HepG2 (cell line): ENCODE measurements at regions not wholly inside any gene's neighbourhood (a gene's known extent, or its start where the extent isn't known, plus 50 kb on each side); places are given as distances from the start of the nearest gene placed in this dataset.

Experiments used
- ARHGAP35 ChIP-seq: sonication (generic); formaldehyde crosslinking; IDR thresholded peaks from 2 replicates; pipeline ENCODE4 v1.9.0; 2022; ENCODE audit warnings: mild to moderate bottlenecking, inconsistent platforms, moderate library complexity, missing genetic modification reagents, borderline replicate concordance
- ATF6 ChIP-seq: sonication (generic); formaldehyde crosslinking; conservative IDR thresholded peaks from 2 replicates; pipeline ENCODE4 v1.4.0; 2020; ENCODE audit warnings: missing genetic modification reagents
- CBX2 ChIP-seq, 2 experiments: fragments of 200-600 bp in 1 of 2; sonication (generic); formaldehyde crosslinking in 1 of 2; IDR thresholded peaks; 2 replicates each; pipeline versions ENCODE4 v1.7.0 to v1.8.1; 2018 to 2022; ENCODE audit warnings: low read depth in 2 of 2, low read length in 1 of 2, mild to moderate bottlenecking in 1 of 2, missing genetic modification reagents in 1 of 2
- CC2D1A ChIP-seq: sonication (generic); formaldehyde crosslinking; IDR thresholded peaks from 2 replicates; pipeline ENCODE4 v1.8.1; 2023; ENCODE audit warnings: mild to moderate bottlenecking, missing genetic modification reagents
- EEA1 ChIP-seq: sonication (generic); formaldehyde crosslinking; IDR thresholded peaks from 2 replicates; pipeline ENCODE4 v1.5.1; 2020; ENCODE audit warnings: mild to moderate bottlenecking, missing genetic modification reagents, borderline replicate concordance
- EHMT2 ChIP-seq: fragments of 200-600 bp; sonication (generic); IDR thresholded peaks from 2 replicates; pipeline ENCODE4 v1.7.0; 2017; ENCODE audit warnings: antibody characterized with exemption, low read depth, low read length, borderline replicate concordance
- GTF3A ChIP-seq: sonication (generic); formaldehyde crosslinking; conservative IDR thresholded peaks from 2 replicates; pipeline ENCODE4 v1.4.0; 2020; ENCODE audit warnings: mild to moderate bottlenecking, missing genetic modification reagents
- JUNB ChIP-seq: sonication (generic); formaldehyde crosslinking; IDR thresholded peaks from 2 replicates; pipeline ENCODE4 v1.8.0; 2022; ENCODE audit warnings: missing genetic modification reagents, mild to moderate bottlenecking, borderline replicate concordance
- KLF15 ChIP-seq: sonication (generic); formaldehyde crosslinking; IDR thresholded peaks from 2 replicates; pipeline ENCODE4 v1.8.1; 2023; ENCODE audit warnings: borderline replicate concordance, mild to moderate bottlenecking, inconsistent platforms, missing genetic modification reagents, mixed read lengths
- NFKBIZ ChIP-seq: IDR thresholded peaks from 2 replicates; pipeline ENCODE4 v1.6.1; 2018; ENCODE audit warnings: missing genetic modification reagents, missing compliant biosample characterization
- NR2F2 ChIP-seq: IDR thresholded peaks from 2 replicates; pipeline ENCODE4 v1.6.1; 2012; ENCODE audit warnings: low read depth, inconsistent platforms, borderline replicate concordance
- RBM22 ChIP-seq: fragments of 200-400 bp; formaldehyde crosslinking; optimal IDR thresholded peaks from 2 replicates; pipeline ENCODE3; 2017; ENCODE audit warnings: mild to moderate bottlenecking, low read length, moderate library complexity
- SOX13 ChIP-seq, 3 experiments: fragments of 450-650 bp in 1 of 3; sonication (generic) in 1 of 3; formaldehyde crosslinking in 1 of 3; IDR thresholded peaks in 2 of 3; conservative IDR thresholded peaks in 1 of 3; 2 replicates each; pipeline versions ENCODE4 v1.5.0 to v1.6.1; 2016 to 2020; ENCODE audit warnings: antibody characterized with exemption in 1 of 3, mild to moderate bottlenecking in 1 of 3, missing compliant biosample characterization in 1 of 3, missing genetic modification reagents in 1 of 3, moderate library complexity in 1 of 3
- SSRP1 ChIP-seq: IDR thresholded peaks from 2 replicates; pipeline ENCODE4 v1.6.1; 2016; ENCODE audit warnings: control low read depth
- TAF1 ChIP-seq: sonication (generic); formaldehyde crosslinking; IDR thresholded peaks from 2 replicates; pipeline ENCODE4 v1.4.0; 2020; ENCODE audit warnings: missing genetic modification reagents
- ZMAT3 ChIP-seq: sonication (generic); formaldehyde crosslinking; conservative IDR thresholded peaks from 2 replicates; pipeline ENCODE4 v1.7.0; 2021; ENCODE audit warnings: missing genetic modification reagents
- ZNF644 ChIP-seq: IDR thresholded peaks from 2 replicates; pipeline ENCODE4 v1.6.1; 2016; ENCODE audit warnings: low read depth
- ZNF660 ChIP-seq: sonication (generic); formaldehyde crosslinking; IDR thresholded peaks from 2 replicates; pipeline ENCODE4 v1.5.1; 2020; ENCODE audit warnings: mild to moderate bottlenecking, low read depth, missing genetic modification reagents, borderline replicate concordance
- ZNF678 ChIP-seq: sonication (generic); formaldehyde crosslinking; IDR thresholded peaks from 2 replicates; pipeline ENCODE4 v1.4.0; 2020; ENCODE audit warnings: mild to moderate bottlenecking, missing genetic modification reagents
- ZNF703 ChIP-seq: sonication (generic); formaldehyde crosslinking; IDR thresholded peaks from 2 replicates; pipeline ENCODE4 v1.5.1; 2020; ENCODE audit warnings: missing genetic modification reagents, mild to moderate bottlenecking, moderate library complexity, borderline replicate concordance
- ZNF746 ChIP-seq: sonication (generic); formaldehyde crosslinking; IDR thresholded peaks from 2 replicates; pipeline ENCODE4 v1.8.0; 2022; ENCODE audit warnings: mild to moderate bottlenecking, missing genetic modification reagents
- ZNF761 ChIP-seq: sonication (generic); formaldehyde crosslinking; conservative IDR thresholded peaks from 2 replicates; pipeline ENCODE4 v1.4.0; 2020; ENCODE audit warnings: mild to moderate bottlenecking, missing genetic modification reagents
- ZNF768 ChIP-seq: sonication (generic); formaldehyde crosslinking; IDR thresholded peaks from 2 replicates; pipeline ENCODE4 v1.4.0; 2020; ENCODE audit warnings: missing genetic modification reagents
- ZXDC ChIP-seq: sonication (generic); formaldehyde crosslinking; IDR thresholded peaks from 2 replicates; pipeline ENCODE4 v1.5.0; 2020; ENCODE audit warnings: mild to moderate bottlenecking, missing genetic modification reagents

GRCh38 chr6:26216886-26217713, 129.9 kb downstream of the HFE start (continued):
- TF ChIP-seq ZNF660 (CRISPR knock-in tag) (no peak), GTF3A (no peak), CC2D1A (CRISPR knock-in tag) (0 out of 2 replicates have a peak, but pooled peaks have one; percentile 48), RBM22 (peak; percentile 95), ZNF768 (CRISPR knock-in tag) (peak; percentile 66), ATF6 (0 out of 2 replicates have a peak, but pooled peaks have one; percentile 4), ARHGAP35 (CRISPR knock-in tag) (no peak), EEA1 (CRISPR knock-in tag) (0 out of 2 replicates have a peak, but pooled peaks have one; percentile 20), CBX2 (IDR thresholded peaks at IDR 0.05; ENCODE audit: low read depth, low read length) (no peak), CBX2 (CRISPR knock-in tag; IDR thresholded peaks at IDR 0.05; ENCODE audit: low read depth) (peak; percentile 94), EHMT2 (no peak), ZNF746 (peak; percentile 48), TAF1 (peak; percentile 83), ZXDC (CRISPR knock-in tag) (peak; percentile 45; the same call in 1 of the 2 replicates), SOX13 (IDR thresholded peaks at IDR 0.05) (no peak; the same call in 1 of the 2 replicates), SOX13 (CRISPR knock-in tag; conservative IDR thresholded peaks at IDR 0.05 in 1 of 2, IDR thresholded peaks at IDR 0.05 in 1 of 2) (peak in 1 of 2 experiments; percentile 35; a peak in 1 of 4 replicates), JUNB (CRISPR knock-in tag) (no peak), ZNF644 (peak; percentile 21; the same call in 1 of the 2 replicates), KLF15 (CRISPR knock-in tag) (no peak), NFKBIZ (no peak), ZNF678 (CRISPR knock-in tag) (0 out of 2 replicates have a peak, but pooled peaks have one; percentile 87), ZMAT3 (CRISPR knock-in tag) (peak; percentile 86; the same call in 1 of the 2 replicates), ZNF761 (peak; percentile 61; the same call in 1 of the 2 replicates), SSRP1 (CRISPR knock-in tag) (no peak), NR2F2 (no peak), ZNF703 (0 out of 2 replicates have a peak, but pooled peaks have one; percentile 44)
